HG03025 (cell line): ENCODE measurements at regions not wholly inside any gene's neighbourhood (a gene's known extent, or its start where the extent isn't known, plus 50 kb on each side); places are given as distances from the start of the nearest gene placed in this dataset.
"Not testable (repeated sequence)": the region's sequence is repeated elsewhere in the genome, so short reads cannot be mapped to it uniquely, and the experiment has no call there.

Experiments used
- ATAC-seq: cut with Tn5 transposase; IDR thresholded peaks from one replicate; pipeline ENCODE4 v1.9.1; 2021; ENCODE audit warnings: mild to moderate bottlenecking, moderate library complexity; ENCODE audit not compliant: unreplicated experiment, low FRiP score

DNA sequence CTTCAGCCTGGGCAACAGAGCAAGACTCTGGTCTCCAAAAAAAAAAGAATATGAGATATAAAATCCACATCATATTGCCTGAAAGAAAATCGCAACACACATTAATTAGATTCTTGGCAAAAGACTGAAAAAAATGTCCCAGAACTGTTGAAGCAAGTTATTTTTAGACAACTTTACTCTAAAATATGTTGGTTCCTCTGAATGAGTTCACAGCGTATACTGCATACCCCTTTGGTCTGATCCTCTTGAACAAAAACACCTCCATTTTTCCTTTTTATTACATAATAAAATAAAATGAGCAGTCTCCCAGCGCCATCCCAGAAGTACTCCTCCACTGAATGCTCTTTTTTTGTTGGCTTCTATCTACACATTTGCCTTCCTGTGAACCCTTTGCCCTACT lies 126.0 kb upstream of the TMEM170B start:
- ATAC-seq, result no peak

DNA sequence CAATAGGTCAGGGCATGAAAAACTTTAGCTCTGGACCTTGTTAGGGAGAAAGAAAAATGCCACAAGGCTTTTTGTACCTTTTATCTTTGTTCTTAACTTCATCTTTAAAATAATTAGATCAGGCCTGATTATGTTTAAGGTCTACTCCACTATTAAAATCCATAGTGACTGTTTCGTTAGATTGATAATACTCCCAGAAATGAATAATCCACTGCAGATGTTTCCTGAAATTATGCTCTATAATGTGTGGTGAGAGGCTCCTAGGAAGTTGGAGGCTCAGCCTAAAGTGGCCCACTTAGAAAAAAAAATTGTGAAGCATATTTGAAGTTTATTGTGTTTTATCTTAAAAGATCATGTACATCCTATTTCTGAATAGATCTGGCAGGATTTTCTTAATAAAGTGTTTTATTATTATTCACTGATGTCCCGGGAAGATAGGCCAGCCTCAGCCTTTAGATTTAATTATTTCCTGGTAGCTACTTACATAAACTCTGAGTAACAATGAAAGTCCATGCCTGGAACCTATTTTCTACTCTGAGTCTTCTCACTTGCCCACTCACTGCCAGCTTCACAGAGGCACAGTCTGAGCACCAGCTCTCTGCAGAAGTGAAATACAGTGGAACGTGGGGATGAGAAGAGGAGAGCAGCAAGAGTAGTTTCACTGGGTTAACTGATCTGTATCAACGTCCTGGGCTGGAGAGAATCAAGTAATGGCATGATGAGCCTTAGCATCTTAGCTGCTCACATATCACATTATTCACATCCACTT lies 126.8 kb upstream of the TMEM170B start:
- no peak for ATAC-seq

DNA sequence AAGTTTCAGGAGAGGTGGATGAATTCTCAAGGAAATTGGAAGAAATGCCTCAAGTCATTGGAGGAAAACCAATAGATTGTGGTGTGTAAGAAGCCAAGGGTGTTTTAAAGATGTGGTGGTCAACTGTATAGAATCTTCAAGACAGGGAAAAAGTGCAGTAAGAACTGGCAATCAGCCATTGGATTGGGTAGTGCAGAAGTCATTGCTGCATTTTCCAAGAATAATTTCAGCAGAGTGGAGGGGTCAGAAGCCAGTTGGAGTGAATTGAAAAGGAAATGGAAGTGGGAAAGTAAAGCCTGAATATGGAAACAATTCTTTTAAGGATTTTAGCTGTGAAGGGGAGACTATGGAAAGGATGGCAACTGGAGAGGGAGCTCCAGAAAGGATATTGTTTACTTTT lies 128.2 kb upstream of the TMEM170B start:
- no peak for ATAC-seq

DNA sequence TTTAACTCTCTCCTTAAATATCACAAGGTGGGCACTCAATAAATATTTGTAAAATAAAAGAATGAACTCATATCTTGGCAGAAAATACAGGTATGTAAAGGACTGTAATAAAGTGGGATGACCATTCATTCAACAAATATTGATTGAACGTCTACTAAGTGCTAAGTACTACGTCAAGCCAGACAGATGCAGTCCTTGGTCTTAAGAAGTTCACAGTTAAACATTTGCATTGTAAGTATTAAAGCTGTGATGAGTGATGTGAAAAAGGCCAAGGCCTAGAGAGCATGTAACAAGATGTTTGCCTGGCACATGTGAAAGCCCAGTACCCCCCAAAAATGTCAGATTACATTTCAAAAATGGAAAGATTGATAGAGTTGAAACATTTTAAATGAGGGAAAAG lies 130.1 kb upstream of the TMEM170B start:
- no peak for ATAC-seq

DNA sequence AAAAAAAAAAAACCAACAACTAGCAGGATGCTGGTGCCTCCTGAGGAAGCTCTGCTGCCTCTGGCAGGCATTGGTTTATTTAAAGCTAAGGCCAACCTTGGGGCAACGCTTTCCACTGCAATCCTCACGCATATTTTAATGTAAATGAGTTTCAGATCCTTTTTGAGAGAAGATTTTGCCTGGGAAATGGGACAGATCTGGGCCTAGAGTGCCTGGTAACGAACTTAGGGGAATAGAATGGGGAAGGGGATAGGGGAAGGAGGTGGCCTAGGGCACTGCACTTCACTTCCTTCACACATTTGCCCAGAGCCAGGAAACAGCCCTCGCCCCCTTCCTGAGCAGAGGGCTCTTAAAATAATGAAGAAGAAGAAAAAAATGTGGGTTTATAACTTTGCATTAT lies 132.7 kb upstream of the TMEM170B start:
- no peak for ATAC-seq

DNA sequence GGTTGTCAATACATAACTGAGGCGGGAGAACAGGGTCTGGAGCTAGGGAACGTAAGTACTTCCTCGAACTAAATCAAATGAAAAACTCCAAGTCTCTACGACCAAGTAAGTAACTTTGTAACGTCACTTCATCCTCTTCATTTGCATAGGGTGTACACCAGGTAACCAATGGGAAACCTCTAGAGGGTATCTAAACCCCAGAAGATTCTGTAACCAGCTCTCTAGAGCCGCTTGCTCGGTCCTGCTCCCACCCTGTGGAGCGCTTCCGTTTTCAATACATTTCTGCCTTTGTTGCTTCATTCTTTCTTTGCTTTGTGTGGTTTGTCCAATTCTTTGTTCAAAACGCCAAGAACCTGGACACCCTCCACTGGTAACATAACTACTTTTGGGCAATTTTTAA lies 133.5 kb upstream of the TMEM170B start:
- ATAC-seq, result no peak

DNA sequence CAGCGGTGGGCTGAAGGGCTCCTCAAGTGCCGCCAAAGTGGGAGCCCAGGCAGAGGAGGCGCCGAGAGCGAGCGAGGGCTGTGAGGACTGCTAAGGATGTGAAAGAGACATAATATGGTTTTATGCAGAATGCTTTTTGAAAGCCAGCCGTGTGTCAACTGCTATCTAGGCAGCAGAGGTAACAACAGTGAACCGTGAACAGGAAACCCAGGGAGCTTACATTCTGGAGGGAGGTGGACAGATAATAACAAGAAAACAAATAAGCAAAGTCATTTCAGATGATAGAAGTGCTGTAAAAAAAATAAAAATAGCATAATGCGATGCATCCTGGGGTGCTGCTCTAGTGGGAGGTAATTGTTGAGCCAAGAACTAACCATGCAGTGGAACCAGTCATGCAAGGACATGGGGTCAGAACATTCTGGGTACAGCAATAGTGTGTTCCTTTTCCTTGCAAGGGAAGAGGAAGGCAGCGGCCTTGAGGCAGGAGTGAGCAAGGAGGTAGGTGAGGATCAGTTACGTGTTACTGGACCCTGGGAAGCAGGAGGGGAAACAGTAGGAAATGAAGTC lies 134.4 kb upstream of the TMEM170B start:
- ATAC-seq, result no peak

DNA sequence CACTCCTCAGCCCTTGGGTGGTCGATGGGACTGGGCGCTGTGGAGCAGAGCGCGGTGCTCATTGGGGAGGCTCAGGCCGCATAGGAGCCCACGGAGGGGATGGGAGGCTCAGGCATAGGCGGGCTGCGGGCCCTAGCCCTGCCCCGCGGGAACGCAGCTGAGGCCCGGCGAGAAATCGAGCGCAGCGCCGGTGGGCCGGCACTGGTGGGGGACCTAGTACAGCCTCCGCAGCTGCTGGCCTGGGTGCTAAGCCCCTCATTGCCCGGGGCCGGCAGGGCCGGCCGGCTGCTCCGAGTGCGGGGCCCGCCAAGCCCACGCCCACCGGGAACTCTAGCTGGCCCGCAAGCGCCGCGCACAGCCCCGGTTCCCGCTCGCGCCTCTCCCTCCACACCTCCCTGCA lies 135.0 kb upstream of the TMEM170B start:
- not testable (repeated sequence) for ATAC-seq

DNA sequence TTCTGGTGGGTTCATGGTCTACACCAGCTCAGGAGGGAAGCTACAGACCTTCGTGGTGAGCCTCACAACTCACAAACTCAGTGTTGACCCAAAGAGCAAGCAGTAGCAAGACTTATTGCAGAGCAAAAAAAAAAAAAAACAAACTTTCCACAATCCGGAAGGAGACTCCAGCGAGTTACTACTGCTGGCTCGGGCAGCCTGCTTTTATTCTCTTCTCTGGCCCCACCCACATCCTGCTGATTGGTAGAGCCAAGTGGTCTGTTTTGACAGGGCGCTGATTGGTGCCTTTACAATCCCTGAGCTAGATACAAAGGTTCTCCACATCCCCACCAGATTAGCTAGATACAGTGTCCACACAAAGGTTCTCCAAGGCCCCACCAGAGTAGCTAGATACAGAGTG lies 135.6 kb upstream of the TMEM170B start:
- not testable (repeated sequence) for ATAC-seq

DNA sequence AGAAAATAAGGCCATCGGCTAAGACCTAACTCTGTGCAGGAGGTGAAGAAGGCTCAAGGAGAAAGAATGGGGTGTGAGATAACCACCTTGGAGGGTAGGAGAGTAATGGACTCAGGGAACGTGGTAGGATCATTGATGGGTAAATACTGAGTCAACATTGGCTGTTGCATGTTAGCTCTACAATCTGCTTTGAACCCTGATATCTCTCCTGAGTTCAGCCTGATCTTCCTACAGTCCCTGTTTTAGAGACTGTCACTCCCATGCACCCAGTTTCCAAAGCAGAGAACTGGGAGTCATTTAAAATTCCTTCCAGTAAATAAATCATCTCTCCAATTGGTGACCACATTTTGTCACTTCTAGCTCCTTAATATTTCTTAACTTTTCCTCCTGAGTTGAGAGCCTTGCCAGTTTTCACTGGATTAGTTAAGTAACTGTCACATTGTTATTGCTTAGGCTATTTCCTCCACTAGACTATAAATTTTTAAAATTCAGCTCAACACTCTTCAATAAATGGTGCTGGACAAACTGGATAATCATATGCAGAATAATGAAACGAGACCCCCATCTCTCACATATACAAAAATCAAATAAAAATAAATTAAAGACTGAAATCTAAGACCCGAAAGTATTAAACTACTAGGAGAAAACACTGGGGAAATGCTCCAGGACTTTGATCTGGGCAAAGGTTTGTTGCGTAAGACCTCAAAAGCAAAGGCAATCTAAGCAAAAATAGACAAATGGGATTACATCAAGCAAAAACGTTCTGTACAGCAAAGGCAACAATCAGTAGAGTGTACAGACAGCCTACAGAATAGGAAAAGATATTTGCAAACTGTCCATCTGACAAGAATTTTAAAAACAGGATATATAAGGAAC lies 138.9 kb upstream of the TMEM170B start:
- no peak for ATAC-seq

DNA sequence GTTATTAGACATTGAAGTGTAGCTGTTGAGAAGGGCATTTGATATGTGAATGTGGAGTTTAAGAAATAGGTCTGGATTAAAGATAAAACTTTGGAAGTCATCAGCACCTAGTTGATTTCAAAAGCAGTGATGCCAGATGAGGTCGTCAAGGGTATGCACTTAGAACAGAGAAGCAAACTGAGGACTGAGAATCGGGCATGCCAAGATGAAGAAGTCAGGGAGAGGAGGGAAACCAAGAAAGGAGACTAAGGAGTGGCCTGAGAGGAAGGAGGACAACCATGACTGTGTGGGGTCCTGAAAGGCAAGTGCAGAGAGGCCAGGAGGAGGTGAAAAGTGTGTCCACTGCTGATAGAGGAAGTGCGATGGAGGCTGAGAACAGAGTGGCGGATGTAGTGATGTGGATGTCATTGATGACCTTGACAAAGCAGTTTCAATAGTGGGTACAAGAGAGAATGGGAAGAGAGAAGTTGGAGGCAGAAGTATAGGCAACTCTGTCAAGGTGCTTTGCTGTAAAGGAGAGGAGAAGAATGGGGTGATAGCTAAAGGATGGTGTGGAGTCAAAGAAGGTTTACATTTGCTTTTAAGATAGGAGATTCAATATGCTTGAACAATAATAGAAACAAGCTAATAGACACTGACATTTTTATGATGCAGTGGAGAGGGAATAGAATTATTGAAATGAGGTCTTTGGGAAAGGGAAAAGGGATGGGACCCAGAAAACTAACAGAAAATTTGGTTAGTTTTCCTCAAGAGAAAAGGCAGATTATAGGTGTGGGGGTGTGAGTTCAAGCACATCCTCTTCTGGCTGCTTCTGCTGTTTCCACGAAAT lies 139.7 kb upstream of the TMEM170B start:
- no peak for ATAC-seq

DNA sequence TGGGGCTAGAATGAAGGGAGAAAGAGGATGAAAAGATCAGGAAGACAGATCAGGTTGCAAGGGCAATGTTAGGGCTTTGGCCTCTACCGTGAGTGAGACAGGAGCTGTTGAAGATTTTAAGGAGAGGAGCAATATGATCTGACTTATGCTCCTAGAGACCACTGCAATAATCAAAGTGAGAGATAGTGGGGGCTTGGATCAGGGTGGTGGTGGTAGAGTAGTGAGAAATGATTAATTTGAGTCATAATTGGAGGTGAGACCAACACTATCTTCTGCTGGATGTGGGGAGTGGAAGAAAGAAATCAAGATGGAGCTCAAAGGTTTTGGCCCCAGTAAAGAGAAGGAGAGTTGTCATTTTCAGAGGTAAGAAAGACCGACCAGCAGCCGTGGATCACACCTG lies 140.7 kb upstream of the TMEM170B start:
- ATAC-seq, result no peak

DNA sequence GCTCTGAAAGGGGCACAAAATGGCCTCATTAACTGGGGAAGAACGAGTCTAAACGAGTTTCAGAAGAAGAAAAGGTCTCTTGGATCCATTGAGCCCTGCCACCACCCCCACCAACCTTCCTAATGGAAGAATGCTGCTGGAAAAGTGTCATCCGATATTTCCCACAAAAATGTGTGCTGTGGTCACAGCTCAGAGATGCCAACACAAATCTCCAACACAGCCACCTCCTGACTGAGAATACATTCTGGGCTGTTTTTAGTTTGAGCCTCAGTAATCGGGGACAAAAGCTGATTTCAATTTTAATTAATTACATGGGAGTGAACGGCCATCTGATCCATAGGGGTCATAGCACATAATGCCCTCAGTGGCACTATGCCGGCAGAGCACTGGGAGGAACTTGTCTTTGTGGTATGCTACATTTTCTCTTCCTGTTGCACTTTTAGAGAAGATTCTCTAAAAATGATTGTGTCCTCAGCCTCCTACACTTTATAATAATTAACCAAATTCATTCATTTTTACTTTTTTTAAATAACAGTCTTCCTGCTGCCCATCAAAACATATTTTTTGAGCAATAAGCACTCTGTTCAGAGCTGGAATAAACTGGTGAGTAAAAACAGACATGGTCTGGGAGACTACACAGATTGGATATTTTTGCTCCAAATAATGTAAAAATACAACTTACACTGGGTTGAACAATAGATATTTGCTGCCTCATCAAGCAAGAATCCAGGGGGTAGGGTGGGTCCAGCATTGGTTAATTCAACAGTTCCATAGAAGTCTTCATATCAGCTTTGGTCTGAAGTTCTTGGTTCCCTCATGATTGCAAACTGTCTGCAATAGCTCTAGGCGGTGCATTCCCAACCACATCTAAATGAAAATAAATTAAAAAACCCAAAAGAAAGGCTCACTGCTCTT lies 143.6 kb upstream of the TMEM170B start:
- no peak for ATAC-seq

DNA sequence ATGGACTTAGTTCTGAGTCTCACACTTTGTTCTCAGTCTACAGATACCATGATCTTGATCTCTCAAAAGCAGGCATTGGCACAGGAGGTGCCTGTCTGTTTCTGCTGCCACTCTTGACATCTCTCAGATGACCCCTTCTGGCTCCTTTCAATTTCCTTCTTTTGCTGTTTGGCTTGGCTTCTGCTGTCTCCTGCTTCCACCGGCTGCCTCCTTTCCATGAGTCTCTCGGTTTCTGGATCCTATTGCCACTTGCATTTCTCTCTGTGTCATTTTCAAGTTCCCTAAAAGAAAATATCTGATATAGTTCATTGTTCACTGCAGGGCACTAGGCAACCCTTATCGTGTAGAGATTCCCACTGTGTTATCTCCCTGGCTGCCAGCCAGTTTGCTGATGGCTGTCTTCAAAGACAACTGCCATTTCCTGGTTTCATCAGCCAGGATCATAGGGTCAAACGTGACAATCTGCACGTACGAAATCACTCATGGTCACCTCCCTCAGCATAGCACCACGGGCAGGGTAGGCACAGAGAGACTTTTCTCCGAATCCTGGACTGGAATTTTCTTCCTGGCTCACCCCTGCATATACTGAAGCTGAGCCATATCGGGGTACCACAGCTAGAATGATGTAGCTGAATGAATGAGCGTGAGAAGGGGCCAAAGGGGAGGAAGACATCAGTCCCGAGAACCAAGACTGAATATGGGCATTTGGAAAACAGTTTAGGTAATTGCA lies 144.6 kb upstream of the TMEM170B start:
- no peak for ATAC-seq

DNA sequence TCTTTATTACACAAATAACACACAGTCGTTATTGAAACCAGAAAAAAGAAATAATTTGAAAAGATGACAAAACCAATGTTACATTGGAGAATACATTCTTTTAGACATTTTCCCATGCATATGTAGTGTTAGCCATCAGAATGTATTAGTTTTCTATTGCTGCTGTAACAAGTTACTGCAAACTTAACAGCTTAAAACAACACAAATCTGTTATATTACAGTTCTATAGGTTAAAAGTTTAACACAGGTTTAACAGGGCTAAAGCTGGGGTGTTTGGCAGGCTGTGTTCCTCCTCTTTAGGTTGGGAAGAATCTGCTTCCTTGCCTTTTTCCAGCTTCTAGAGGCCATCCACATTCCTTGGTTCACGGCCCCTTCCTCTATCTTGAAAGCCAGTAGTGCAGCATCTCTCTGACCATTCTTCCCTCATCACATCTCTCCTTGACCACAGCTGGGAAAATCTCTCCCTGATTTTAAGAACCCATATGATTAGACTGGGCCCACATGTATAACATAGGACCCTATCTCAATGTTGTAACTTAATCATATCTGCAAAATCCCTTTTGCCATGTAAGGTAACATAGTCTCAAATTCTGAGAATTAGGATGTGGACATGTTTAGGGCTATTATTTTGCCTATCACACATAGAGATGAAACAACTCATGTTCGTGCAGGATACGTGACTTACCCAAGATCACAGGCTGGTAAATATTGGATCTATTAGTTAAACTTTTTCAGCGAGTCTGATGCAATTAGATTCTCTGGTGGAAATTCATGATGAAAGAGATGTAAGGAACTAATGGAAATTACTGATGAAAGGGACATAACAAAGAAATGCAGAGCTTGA lies 145.4 kb upstream of the TMEM170B start:
- ATAC-seq, result no peak

DNA sequence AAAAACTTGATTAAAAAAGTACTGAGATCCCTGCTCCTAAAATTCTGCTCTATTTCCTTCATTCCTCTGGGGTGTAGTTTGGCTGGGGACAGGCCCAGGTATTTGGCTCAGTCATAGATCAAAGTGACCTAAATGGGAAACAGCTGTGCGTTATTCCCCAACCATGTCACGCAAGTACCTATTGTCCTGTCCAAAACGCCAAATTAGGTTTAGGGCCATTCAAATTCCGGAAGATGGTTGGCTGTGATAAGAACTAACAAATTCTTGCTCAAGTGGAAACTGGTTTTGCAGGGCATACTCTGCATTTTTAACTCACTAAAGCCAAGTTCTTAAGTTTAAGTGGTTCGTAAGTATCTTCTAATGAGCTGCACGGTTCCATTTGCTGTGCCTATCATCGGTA lies 147.6 kb upstream of the TMEM170B start:
- ATAC-seq, result no peak

DNA sequence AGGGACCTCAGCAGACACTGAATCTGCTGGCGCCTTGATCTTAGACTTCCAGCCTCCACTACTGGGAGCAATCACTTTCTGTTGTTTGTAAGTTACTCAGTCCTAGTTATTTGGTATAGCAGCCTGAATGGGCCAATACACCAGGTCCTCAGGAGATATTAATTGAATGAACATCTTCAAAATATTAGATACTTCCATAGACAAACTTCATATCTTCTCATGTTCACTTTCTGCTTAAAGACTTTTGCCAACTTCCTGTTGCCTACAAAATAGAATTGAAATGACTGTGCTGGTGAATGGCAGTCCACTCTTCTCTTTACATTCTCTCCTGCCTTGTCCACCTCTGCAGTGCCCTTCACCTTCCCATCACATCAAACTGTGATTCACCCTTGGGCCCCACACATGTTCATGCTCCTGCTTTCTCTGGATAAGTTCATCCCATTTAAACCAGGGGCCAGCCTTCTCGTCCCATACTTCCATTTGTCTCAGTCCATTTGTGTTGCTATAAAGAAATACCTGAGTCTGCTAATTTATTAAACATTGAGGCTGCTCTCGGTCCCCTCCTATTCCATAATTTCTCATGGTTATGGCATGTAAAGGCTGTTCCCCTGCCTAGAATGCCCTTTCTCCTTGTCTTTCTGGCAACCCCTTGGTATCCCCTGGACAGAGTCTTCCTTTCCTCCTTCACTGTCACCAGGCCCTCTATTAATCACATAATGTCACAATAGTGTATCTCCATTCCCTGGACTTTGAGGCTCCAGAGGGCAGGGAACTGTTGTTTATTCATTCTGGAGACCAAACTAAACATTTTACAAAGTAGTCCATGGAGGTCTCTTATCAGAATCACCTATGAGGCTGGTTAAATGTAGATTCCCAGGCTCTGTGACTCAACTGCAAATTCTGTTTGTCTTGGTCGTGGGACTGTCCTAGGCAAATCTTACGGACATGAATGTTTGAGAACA lies 148.3 kb upstream of the TMEM170B start:
- ATAC-seq, result no peak
